H9 (cell line): ENCODE measurements at regions not wholly inside any gene's neighbourhood (a gene's known extent, or its start where the extent isn't known, plus 50 kb on each side); places are given as distances from the start of the nearest gene placed in this dataset.

ENCODE experiments used
- DNase-seq: peaks from one replicate; pipeline ENCODE4 v3.0.0-alpha.2; 2017
- H2AFZ ChIP-seq: one replicate; pipeline ENCODE4 v1.6.1; 2013; ENCODE audit warnings: mild to moderate bottlenecking, low read length, control low read depth, moderate library complexity
- H2AK5ac ChIP-seq: 2 replicates; pipeline ENCODE4 v1.6.1; 2013; ENCODE audit warnings: low read length, control low read depth, mixed read lengths; ENCODE audit not compliant: insufficient read length
- H2BK120ac ChIP-seq: one replicate; pipeline ENCODE4 v1.6.1; 2013; ENCODE audit warnings: low read depth, mild to moderate bottlenecking, low read length, control low read depth, inconsistent platforms; ENCODE audit not compliant: poor library complexity, severe bottlenecking
- H2BK12ac ChIP-seq: 2 replicates; pipeline ENCODE4 v1.6.1; 2013; ENCODE audit warnings: low read length, control low read depth, mixed read lengths, low read depth; ENCODE audit not compliant: insufficient read length
- H2BK15ac ChIP-seq: 2 replicates; pipeline ENCODE4 v1.6.1; 2013; ENCODE audit warnings: low read depth, low read length, control low read depth
- H2BK20ac ChIP-seq: one replicate; pipeline ENCODE4 v1.6.1; 2013; ENCODE audit warnings: low read depth, mild to moderate bottlenecking, low read length, control low read depth, inconsistent platforms; ENCODE audit not compliant: poor library complexity, severe bottlenecking
- H2BK5ac ChIP-seq: 2 replicates; pipeline ENCODE4 v1.6.1; 2013; ENCODE audit warnings: low read length, control low read depth, mixed read lengths; ENCODE audit not compliant: insufficient read length
- H3K14ac ChIP-seq: 2 replicates; pipeline ENCODE4 v1.6.1; 2013; ENCODE audit warnings: low read length, control low read depth; ENCODE audit not compliant: insufficient read depth
- H3K18ac ChIP-seq: 2 replicates; pipeline ENCODE4 v1.6.1; 2013; ENCODE audit warnings: low read depth, mild to moderate bottlenecking, mixed read lengths, low read length, control low read depth; ENCODE audit not compliant: insufficient read length
- H3K23ac ChIP-seq: 2 replicates; pipeline ENCODE4 v1.6.1; 2013; ENCODE audit warnings: low read length, control low read depth, mixed read lengths, low read depth; ENCODE audit not compliant: insufficient read length
- H3K23me2 ChIP-seq: 2 replicates; pipeline ENCODE4 v1.6.1; 2013; ENCODE audit warnings: low read depth, mild to moderate bottlenecking, mixed read lengths, low read length, control low read depth; ENCODE audit not compliant: insufficient read length, poor library complexity, severe bottlenecking
- H3K27ac ChIP-seq: 2 replicates; pipeline ENCODE4 v1.5.1; 2013; ENCODE audit warnings: low read length, control low read depth, mixed read lengths, low read depth; ENCODE audit not compliant: insufficient read length
- H3K27me3 ChIP-seq: 2 replicates; pipeline ENCODE4 v1.6.1; 2013; ENCODE audit warnings: low read length, control low read depth, inconsistent platforms; ENCODE audit not compliant: insufficient read depth
- H3K4ac ChIP-seq: 2 replicates; pipeline ENCODE4 v1.6.1; 2013; ENCODE audit warnings: low read depth, mild to moderate bottlenecking, control low read depth, inconsistent platforms, low read length, moderate library complexity
- H3K4me1 ChIP-seq: 2 replicates; pipeline ENCODE4 v1.6.1; 2013; ENCODE audit warnings: low read length, control low read depth, inconsistent platforms; ENCODE audit not compliant: insufficient read depth
- H3K4me2 ChIP-seq: 2 replicates; pipeline ENCODE4 v1.6.1; 2013; ENCODE audit warnings: low read length, control low read depth, mixed read lengths; ENCODE audit not compliant: insufficient read length, insufficient read depth
- H3K56ac ChIP-seq: 2 replicates; pipeline ENCODE4 v1.6.1; 2013; ENCODE audit warnings: low read depth, mild to moderate bottlenecking, mixed read lengths, low read length, control low read depth; ENCODE audit not compliant: insufficient read length
- H3K79me1 ChIP-seq: 2 replicates; pipeline ENCODE4 v1.6.1; 2013; ENCODE audit warnings: low read depth, mild to moderate bottlenecking, moderate library complexity, low read length, control low read depth, inconsistent platforms; ENCODE audit not compliant: insufficient read depth, poor library complexity, severe bottlenecking
- H3K79me2 ChIP-seq: 2 replicates; pipeline ENCODE4 v1.6.1; 2013; ENCODE audit warnings: low read length, control low read depth, inconsistent platforms; ENCODE audit not compliant: insufficient read depth
- H3K9ac ChIP-seq: 2 replicates; pipeline ENCODE4 v1.6.1; 2013; ENCODE audit warnings: low read length, control low read depth, mixed read lengths; ENCODE audit not compliant: insufficient read length; ENCODE audit errors: extremely low read depth
- H3K9me3 ChIP-seq: one replicate; pipeline ENCODE4 v1.6.1; 2013; ENCODE audit warnings: low read depth, low read length, inconsistent platforms; ENCODE audit not compliant: control insufficient read depth
- H3T11ph ChIP-seq: one replicate; pipeline ENCODE4 v1.6.1; 2013; ENCODE audit warnings: mild to moderate bottlenecking, low read length, control low read depth, inconsistent platforms
- H4K20me1 ChIP-seq: one replicate; pipeline ENCODE4 v1.6.1; 2013; ENCODE audit not compliant: control insufficient read depth, insufficient read length, insufficient read depth
- H4K5ac ChIP-seq: 2 replicates; pipeline ENCODE4 v1.6.1; 2013; ENCODE audit warnings: low read depth, mild to moderate bottlenecking, mixed read lengths, low read length, control low read depth; ENCODE audit not compliant: insufficient read length
- H4K8ac ChIP-seq: replicated peaks from 2 replicates; pipeline ENCODE4 v1.6.1; 2013; ENCODE audit warnings: low read length, control low read depth, mixed read lengths, low read depth; ENCODE audit not compliant: insufficient read length
- H4K91ac ChIP-seq: 2 replicates; pipeline ENCODE4 v1.6.1; 2013; ENCODE audit warnings: low read depth, mild to moderate bottlenecking, moderate library complexity, mixed read lengths, low read length, control low read depth; ENCODE audit not compliant: insufficient read length
- H3K27ac Mint-ChIP-seq, 3 experiments: 2 replicates in 2 of 3; 3 replicates in 1 of 3; pipeline ENCODE4 v1.8.0; 2020 to 2021; ENCODE audit warnings: mixed read lengths in 3 of 3, mild to moderate bottlenecking in 1 of 3, moderate library complexity in 1 of 3
- H3K27me3 Mint-ChIP-seq: 2 replicates; pipeline ENCODE4 v1.8.0; 2021; ENCODE audit warnings: low read depth, mild to moderate bottlenecking, moderate library complexity, mixed read lengths
- H3K36me3 Mint-ChIP-seq, 3 experiments: 2 replicates in 2 of 3; 3 replicates in 1 of 3; pipeline ENCODE4 v1.8.0; 2020 to 2021; ENCODE audit warnings: low read depth in 3 of 3, mixed read lengths in 3 of 3; ENCODE audit not compliant: insufficient read depth in 1 of 3
- H3K4me1 Mint-ChIP-seq, 2 experiments: 2 replicates each; pipeline ENCODE4 v1.8.0; 2020; ENCODE audit warnings: mixed read lengths in 2 of 2
- H3K4me3 Mint-ChIP-seq, 2 experiments: 2 replicates in 1 of 2; 3 replicates in 1 of 2; pipeline ENCODE4 v1.8.0; 2020 to 2021; ENCODE audit warnings: mild to moderate bottlenecking in 2 of 2, mixed read lengths in 2 of 2, moderate library complexity in 1 of 2
- H3K9me3 Mint-ChIP-seq, 2 experiments: 2 replicates in 1 of 2; 3 replicates in 1 of 2; pipeline ENCODE4 v1.8.0; 2020; ENCODE audit warnings: mild to moderate bottlenecking in 2 of 2, mixed read lengths in 2 of 2, moderate library complexity in 1 of 2
- CTCF ChIP-seq: fragments of 200-600 bp; sonication (generic); conservative IDR thresholded peaks from 3 replicates; pipeline ENCODE4 v1.8.0; 2021; ENCODE audit warnings: antibody characterized with exemption, mild to moderate bottlenecking

GRCh38 chr1:69171248-69171647, 396.5 kb upstream of the LRRC7 start:
- Histone ChIP-seq H2BK5ac (no peak overlapping the region), H2BK120ac (no peak overlapping the region), H4K8ac (no peak overlapping the region), H2BK12ac (no peak overlapping the region), H3K14ac (no peak overlapping the region), H4K91ac (no peak overlapping the region), H2BK15ac (no peak overlapping the region), H3K9ac (no peak overlapping the region), H3K56ac (no peak overlapping the region), H3K23me2 (no peaks in the 10 kb centered on the region), H4K5ac (no peak overlapping the region), H3K79me1 (no peaks in the 10 kb centered on the region), H3K18ac (no peak overlapping the region), H3K4me1 (no peaks in the 10 kb centered on the region), H2AK5ac (no peak overlapping the region), H3K9me3 (no peaks in the 10 kb centered on the region), H3K4ac (no peak overlapping the region), H3K79me2 (no peaks in the 10 kb centered on the region), H3K23ac (no peak overlapping the region), H3K27ac (no peak overlapping the region), H4K20me1 (no peaks in the 10 kb centered on the region), H2AFZ (no peak overlapping the region), H2BK20ac (no peak overlapping the region), H3K4me2 (no peak overlapping the region), H3K27me3 (no peaks in the 10 kb centered on the region), H3T11ph (no peak overlapping the region)
- Mint-ChIP-seq H3K27ac (no peak overlapping the region), H3K36me3 (peaks cover 6 to 22% (median 17%) of the 10 kb centered on the region in 3 experiments), H3K4me3 (no peak overlapping the region), H3K4me1 (no peaks in the 10 kb centered on the region), H3K27me3 (no peaks in the 10 kb centered on the region), H3K9me3 (peaks cover 15 to 22% of the 10 kb centered on the region in 2 experiments)
- no peak for DNase-seq
- TF ChIP-seq CTCF, result no peak
